ENCODE measurements at regions not wholly inside any gene's neighbourhood (a gene's known extent, or its start where the extent isn't known, plus 50 kb on each side); places are given as distances from the start of the nearest gene placed in this dataset.

- Histone ChIP-seq H3K9me3 (ENCODE audit: severe bottlenecking) (peaks cover 12% of the 10 kb centered on the region), H3K36me3 (no peaks in the 10 kb centered on the region), H3K4me3 (ENCODE audit: low read depth, low read length) (no peak overlapping the region), H3K27ac (no peak overlapping the region), H3K27me3 (ENCODE audit: insufficient read depth, low read depth, severe bottlenecking) (no peaks in the 10 kb centered on the region)
- TF ChIP-seq, protein P1, sequence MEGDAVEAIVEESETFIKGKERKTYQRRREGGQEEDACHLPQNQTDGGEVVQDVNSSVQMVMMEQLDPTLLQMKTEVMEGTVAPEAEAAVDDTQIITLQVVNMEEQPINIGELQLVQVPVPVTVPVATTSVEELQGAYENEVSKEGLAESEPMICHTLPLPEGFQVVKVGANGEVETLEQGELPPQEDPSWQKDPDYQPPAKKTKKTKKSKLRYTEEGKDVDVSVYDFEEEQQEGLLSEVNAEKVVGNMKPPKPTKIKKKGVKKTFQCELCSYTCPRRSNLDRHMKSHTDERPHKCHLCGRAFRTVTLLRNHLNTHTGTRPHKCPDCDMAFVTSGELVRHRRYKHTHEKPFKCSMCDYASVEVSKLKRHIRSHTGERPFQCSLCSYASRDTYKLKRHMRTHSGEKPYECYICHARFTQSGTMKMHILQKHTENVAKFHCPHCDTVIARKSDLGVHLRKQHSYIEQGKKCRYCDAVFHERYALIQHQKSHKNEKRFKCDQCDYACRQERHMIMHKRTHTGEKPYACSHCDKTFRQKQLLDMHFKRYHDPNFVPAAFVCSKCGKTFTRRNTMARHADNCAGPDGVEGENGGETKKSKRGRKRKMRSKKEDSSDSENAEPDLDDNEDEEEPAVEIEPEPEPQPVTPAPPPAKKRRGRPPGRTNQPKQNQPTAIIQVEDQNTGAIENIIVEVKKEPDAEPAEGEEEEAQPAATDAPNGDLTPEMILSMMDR (IDR thresholded peaks at IDR 0.05; ENCODE audit: low read depth, low read length) = no peak
- DNase-seq = no peak
Observed at GRCh38 chr1:29527314-29528004, 291.1 kb downstream of the PTPRU start.

DNA sequence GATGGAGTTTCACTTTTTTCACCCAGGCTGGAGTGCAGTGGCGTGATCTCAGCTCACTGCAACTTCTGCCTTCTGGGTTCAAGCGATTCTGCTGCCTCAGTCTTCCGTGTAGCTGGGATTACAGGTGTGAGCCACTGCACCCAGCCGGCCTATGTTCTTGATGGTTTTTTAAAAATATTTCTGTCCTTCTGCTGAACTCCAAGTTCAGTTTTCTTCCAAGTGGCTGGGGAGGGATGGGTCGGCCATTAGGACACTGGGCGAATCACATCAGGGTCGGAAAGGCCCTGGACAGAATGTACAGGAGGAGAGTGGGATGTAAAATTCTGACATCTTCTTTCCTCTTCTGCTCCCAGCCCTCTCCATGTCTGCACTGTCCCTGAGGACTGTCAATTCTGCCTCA, 289.6 kb downstream of the PTPRU start:
- no peaks in the 10 kb centered on the region for H3K36me3 ChIP-seq
- no peak overlapping the region for H3K4me3 ChIP-seq (ENCODE audit: low read depth, low read length)
- H3K9me3 ChIP-seq (ENCODE audit: severe bottlenecking) = peaks cover 12% of the 10 kb centered on the region
- H3K27me3 ChIP-seq (ENCODE audit: insufficient read depth, low read depth, severe bottlenecking) = no peaks in the 10 kb centered on the region
- no peak overlapping the region for H3K27ac ChIP-seq
- TF ChIP-seq, protein P1 (IDR thresholded peaks at IDR 0.05; ENCODE audit: low read depth, low read length) = no peak
- no peak for DNase-seq

DNA sequence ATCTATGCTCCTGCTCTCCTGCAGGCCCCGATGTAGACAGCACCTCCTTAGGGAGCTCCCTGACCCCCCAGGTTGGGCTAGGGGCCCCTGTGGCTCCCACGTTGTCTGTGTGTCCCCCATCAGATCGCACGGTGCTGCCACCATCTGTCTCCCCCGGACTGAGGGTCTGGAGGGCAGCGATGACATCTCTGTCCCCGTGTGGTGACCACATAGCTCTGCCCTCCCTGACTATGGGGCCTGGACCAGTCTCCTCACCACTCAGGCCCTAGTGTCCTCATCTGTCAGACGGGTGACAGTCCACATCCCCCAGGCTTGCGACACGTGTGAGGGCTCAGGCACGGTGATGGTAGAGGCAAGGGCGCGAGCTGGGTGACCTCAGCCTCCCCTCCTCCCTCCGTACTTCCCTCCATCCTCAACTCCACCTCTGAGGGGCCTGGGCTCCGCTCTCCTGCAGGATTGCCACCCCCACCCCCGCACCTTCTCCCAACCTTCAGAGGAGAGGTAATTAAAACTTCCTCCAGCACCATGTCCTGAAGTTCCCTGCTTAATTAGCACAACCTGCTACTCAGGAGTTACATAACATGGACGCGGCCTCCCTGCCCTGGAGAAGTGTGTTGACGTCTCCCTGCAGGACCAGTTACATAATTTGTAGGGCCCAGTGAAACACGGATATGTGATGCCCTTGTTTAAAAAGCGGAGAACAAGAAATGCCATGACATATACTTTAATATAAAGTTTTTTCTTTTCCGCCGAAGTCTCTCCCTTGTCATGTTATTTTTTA, 288.2 kb downstream of the PTPRU start:
- H3K27ac ChIP-seq = no peak overlapping the region
- H3K36me3 ChIP-seq = no peaks in the 10 kb centered on the region
- no peak for DNase-seq
- TF ChIP-seq, protein P1 (IDR thresholded peaks at IDR 0.05; ENCODE audit: low read depth, low read length) = no peak
- H3K4me3 ChIP-seq (ENCODE audit: low read depth, low read length) = no peak overlapping the region
- no peaks in the 10 kb centered on the region for H3K27me3 ChIP-seq (ENCODE audit: insufficient read depth, low read depth, severe bottlenecking)
- H3K9me3 ChIP-seq (ENCODE audit: severe bottlenecking) = peaks cover 2% of the 10 kb centered on the region

DNA sequence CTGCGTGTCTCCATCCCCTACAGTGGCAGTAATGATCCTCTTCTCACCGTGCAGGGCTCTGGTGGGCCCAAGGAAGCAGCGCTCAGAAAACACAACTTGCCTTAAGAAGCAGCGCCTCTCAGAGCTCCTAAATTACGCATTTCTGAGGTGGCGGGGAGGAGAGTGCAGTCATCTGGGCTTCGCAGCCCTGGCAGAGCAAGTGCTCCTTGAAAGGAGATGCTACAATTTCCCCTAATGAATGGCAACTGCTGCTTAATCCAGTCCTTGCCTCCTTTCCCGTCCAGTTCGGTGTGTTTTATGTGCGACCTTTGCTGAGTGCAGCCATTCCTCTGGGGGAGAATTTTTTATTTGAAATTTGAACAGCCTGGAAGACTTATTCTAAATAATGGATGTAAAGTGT, 287.3 kb downstream of the PTPRU start:
- no peaks in the 10 kb centered on the region for H3K9me3 ChIP-seq (ENCODE audit: severe bottlenecking)
- no peak for DNase-seq
- TF ChIP-seq, protein P1 (IDR thresholded peaks at IDR 0.05; ENCODE audit: low read depth, low read length) = no peak
- H3K27me3 ChIP-seq (ENCODE audit: insufficient read depth, low read depth, severe bottlenecking) = no peaks in the 10 kb centered on the region
- no peak overlapping the region for H3K4me3 ChIP-seq (ENCODE audit: low read depth, low read length)
- H3K27ac ChIP-seq = no peak overlapping the region
- no peaks in the 10 kb centered on the region for H3K36me3 ChIP-seq

GRCh38 chr1:29523136-29523535, 286.8 kb downstream of the PTPRU start:
- no peaks in the 10 kb centered on the region for H3K36me3 ChIP-seq
- H3K27me3 ChIP-seq (ENCODE audit: insufficient read depth, low read depth, severe bottlenecking) = no peaks in the 10 kb centered on the region
- H3K4me3 ChIP-seq (ENCODE audit: low read depth, low read length) = no peak overlapping the region
- H3K9me3 ChIP-seq (ENCODE audit: severe bottlenecking) = no peaks in the 10 kb centered on the region
- no peak overlapping the region for H3K27ac ChIP-seq
- TF ChIP-seq, protein P1 (IDR thresholded peaks at IDR 0.05; ENCODE audit: low read depth, low read length) = no peak
- DNase-seq = no peak
